ENCODE measurements at regions not wholly inside any gene's neighbourhood (a gene's known extent, or its start where the extent isn't known, plus 50 kb on each side); places are given as distances from the start of the nearest gene placed in this dataset.
"Not testable (repeated sequence)": the region's sequence is repeated elsewhere in the genome, so short reads cannot be mapped to it uniquely, and the experiment has no call there.

- DNase-seq = no peak
Measured at GRCh38 chr5:91283326-91283725, 99.8 kb downstream of the ARRDC3 start.

- DNase-seq = no peak
Measured at GRCh38 chr5:91282210-91282609, 100.9 kb downstream of the ARRDC3 start.

GRCh38 chr5:91281401-91281800 lies 101.7 kb downstream of the ARRDC3 start:
- peak; percentile 38 for DNase-seq

- DNase-seq = peak; percentile 91
Measured at GRCh38 chr5:91280362-91281269, 102.5 kb downstream of the ARRDC3 start.

- no peak for DNase-seq
Measured at GRCh38 chr5:91277840-91278239, 105.3 kb downstream of the ARRDC3 start.

- no peak for DNase-seq
Measured at GRCh38 chr5:91277093-91277626, 106.0 kb downstream of the ARRDC3 start.

GRCh38 chr5:91272858-91273257 lies 110.3 kb downstream of the ARRDC3 start:
- no peak for DNase-seq

GRCh38 chr5:91271999-91272398 lies 111.1 kb downstream of the ARRDC3 start:
- no peak for DNase-seq

- peak; percentile 10 for DNase-seq
Measured at GRCh38 chr5:91269198-91269597, 113.9 kb downstream of the ARRDC3 start.

- peak; percentile 35 for DNase-seq
Measured at GRCh38 chr5:91266184-91266705, 116.9 kb downstream of the ARRDC3 start.

- DNase-seq = no peak
Measured at GRCh38 chr5:91264311-91265051, 118.6 kb downstream of the ARRDC3 start.

GRCh38 chr5:91263898-91264297 lies 119.2 kb downstream of the ARRDC3 start:
- DNase-seq = no peak

- no peak for DNase-seq
Measured at GRCh38 chr5:91257301-91257700, 125.8 kb downstream of the ARRDC3 start.

- DNase-seq = no peak
Measured at GRCh38 chr5:91256142-91256524, 127.0 kb downstream of the ARRDC3 start.

- no peak for DNase-seq
Measured at GRCh38 chr5:91255396-91256141, 127.5 kb downstream of the ARRDC3 start.

GRCh38 chr5:91252916-91253315 lies 130.2 kb downstream of the ARRDC3 start:
- DNase-seq = no peak

- DNase-seq = no peak
Measured at GRCh38 chr5:91245871-91246270, 137.2 kb downstream of the ARRDC3 start.

- no peak for DNase-seq
Measured at GRCh38 chr5:91245074-91245452, 138.1 kb downstream of the ARRDC3 start.

GRCh38 chr5:91244380-91245073 lies 138.6 kb downstream of the ARRDC3 start:
- DNase-seq = no peak

- no peak for DNase-seq
Measured at GRCh38 chr5:91243852-91244251, 139.3 kb downstream of the ARRDC3 start.

GRCh38 chr5:91243286-91243685 lies 139.8 kb downstream of the ARRDC3 start:
- no peak for DNase-seq

GRCh38 chr5:91241460-91241859 lies 141.7 kb downstream of the ARRDC3 start:
- not testable (repeated sequence) for DNase-seq

Data from CD4-positive, alpha-beta T cell treated with Interleukin-4 for 4 hours (primary cell).